ENCODE measurements at regions not wholly inside any gene's neighbourhood (a gene's known extent, or its start where the extent isn't known, plus 50 kb on each side); places are given as distances from the start of the nearest gene placed in this dataset.

- Histone ChIP-seq H3K4me3 (no peak overlapping the region), H3K4me1 (no peaks in the 10 kb centered on the region), H3K27me3 (no peaks in the 10 kb centered on the region), H3K9me3 (no peaks in the 10 kb centered on the region), H3K4me2 (no peak overlapping the region), H3K27ac (no peak overlapping the region), H3K9ac (no peak overlapping the region), H4K20me1 (no peaks in the 10 kb centered on the region), H3K36me3 (no peaks in the 10 kb centered on the region)
- no peak for TF ChIP-seq Cebpa-rat (IDR thresholded peaks at IDR 0.05)
These were observed 113.0 kb upstream of the DAAM1 start for GRCh38 chr14:59075506-59075905.

GRCh38 chr14:59081720-59082119 lies 106.7 kb upstream of the DAAM1 start:
- no peaks in the 10 kb centered on the region for H3K36me3 ChIP-seq
- no peak overlapping the region for H3K27ac ChIP-seq
- H3K4me3 ChIP-seq, result no peak overlapping the region
- H3K9ac ChIP-seq, result no peak overlapping the region
- no peaks in the 10 kb centered on the region for H4K20me1 ChIP-seq
- no peaks in the 10 kb centered on the region for H3K4me1 ChIP-seq
- H3K27me3 ChIP-seq, result no peaks in the 10 kb centered on the region
- TF ChIP-seq Cebpa-rat (IDR thresholded peaks at IDR 0.05), result no peak
- no peak overlapping the region for H3K4me2 ChIP-seq
- no peaks in the 10 kb centered on the region for H3K9me3 ChIP-seq

DNA sequence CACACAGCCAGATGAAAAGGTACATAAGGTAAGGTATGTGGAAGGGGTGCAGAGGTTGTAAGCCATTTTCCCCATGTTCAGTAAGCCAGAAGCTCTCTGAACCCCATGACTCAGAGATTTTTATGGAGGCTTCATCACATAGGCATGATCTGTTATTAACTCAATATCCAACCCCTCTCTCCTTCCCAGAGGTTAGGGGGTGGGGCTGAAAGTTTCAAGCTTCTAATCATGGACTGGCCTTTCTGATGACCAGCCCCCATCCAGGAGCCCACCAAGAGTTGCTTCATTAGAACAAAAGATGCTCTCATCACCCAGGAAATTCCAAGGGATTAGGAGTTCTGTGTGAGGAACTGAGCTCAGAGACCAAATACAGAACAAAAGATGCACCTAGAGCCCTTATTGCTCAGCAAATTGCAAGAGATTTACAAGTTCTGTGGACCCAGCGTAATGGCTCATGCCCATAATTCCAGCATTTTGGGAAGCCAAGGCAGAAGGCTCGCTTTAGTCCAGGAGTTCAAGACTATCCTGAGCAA lies 103.2 kb upstream of the DAAM1 start:
- H3K9ac ChIP-seq, result no peak overlapping the region
- no peaks in the 10 kb centered on the region for H3K4me1 ChIP-seq
- no peak overlapping the region for H3K4me3 ChIP-seq
- no peak overlapping the region for H3K27ac ChIP-seq
- no peak overlapping the region for H3K4me2 ChIP-seq
- H3K36me3 ChIP-seq, result no peaks in the 10 kb centered on the region
- no peaks in the 10 kb centered on the region for H3K27me3 ChIP-seq
- no peak for TF ChIP-seq Cebpa-rat (IDR thresholded peaks at IDR 0.05)
- no peaks in the 10 kb centered on the region for H3K9me3 ChIP-seq
- H4K20me1 ChIP-seq, result no peaks in the 10 kb centered on the region

GRCh38 chr14:59086241-59086882 lies 102.1 kb upstream of the DAAM1 start:
- H3K4me2 ChIP-seq, result no peak overlapping the region
- no peaks in the 10 kb centered on the region for H3K36me3 ChIP-seq
- H3K9me3 ChIP-seq, result no peaks in the 10 kb centered on the region
- TF ChIP-seq Cebpa-rat (IDR thresholded peaks at IDR 0.05), result no peak
- no peak overlapping the region for H3K27ac ChIP-seq
- H3K9ac ChIP-seq, result no peak overlapping the region
- no peak overlapping the region for H3K4me3 ChIP-seq
- H3K4me1 ChIP-seq, result no peaks in the 10 kb centered on the region
- no peaks in the 10 kb centered on the region for H3K27me3 ChIP-seq
- H4K20me1 ChIP-seq, result no peaks in the 10 kb centered on the region

DNA sequence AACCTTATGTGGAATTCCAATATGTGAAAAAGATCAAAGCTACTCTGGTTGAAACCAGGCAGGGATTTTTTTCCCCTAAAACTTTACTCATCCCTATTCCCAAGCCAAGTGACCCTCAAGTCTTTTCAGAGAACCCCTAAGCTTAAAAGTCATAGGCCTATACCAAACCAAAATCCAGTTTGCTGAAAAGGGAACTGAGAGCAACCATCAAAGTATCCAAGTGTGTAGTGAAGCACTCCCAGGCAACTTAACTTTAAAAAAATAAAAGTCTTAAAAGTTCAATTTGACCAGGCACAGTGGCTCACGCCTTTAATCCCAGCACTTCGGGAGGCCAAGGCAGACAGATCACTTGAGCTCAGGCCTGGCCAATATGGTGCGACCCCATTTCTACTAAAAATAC lies 101.2 kb upstream of the DAAM1 start:
- Histone ChIP-seq H3K27ac (no peak overlapping the region), H3K4me1 (no peaks in the 10 kb centered on the region), H3K4me3 (no peak overlapping the region), H3K36me3 (no peaks in the 10 kb centered on the region), H3K27me3 (no peaks in the 10 kb centered on the region), H4K20me1 (no peaks in the 10 kb centered on the region), H3K4me2 (no peak overlapping the region), H3K9ac (no peak overlapping the region), H3K9me3 (no peaks in the 10 kb centered on the region)
- TF ChIP-seq Cebpa-rat (IDR thresholded peaks at IDR 0.05), result no peak

GRCh38 chr14:59087711-59088110 lies 100.8 kb upstream of the DAAM1 start:
- Histone ChIP-seq H3K9me3 (no peaks in the 10 kb centered on the region), H3K36me3 (no peaks in the 10 kb centered on the region), H3K9ac (no peak overlapping the region), H3K27ac (no peak overlapping the region), H3K27me3 (no peaks in the 10 kb centered on the region), H3K4me1 (no peaks in the 10 kb centered on the region), H3K4me3 (no peak overlapping the region), H4K20me1 (no peaks in the 10 kb centered on the region), H3K4me2 (no peak overlapping the region)
- no peak for TF ChIP-seq Cebpa-rat (IDR thresholded peaks at IDR 0.05)

- H4K20me1 ChIP-seq, result no peaks in the 10 kb centered on the region
- no peak overlapping the region for H3K9ac ChIP-seq
- no peak overlapping the region for H3K27ac ChIP-seq
- no peaks in the 10 kb centered on the region for H3K27me3 ChIP-seq
- H3K4me1 ChIP-seq, result peaks cover 8% of the 10 kb centered on the region
- no peaks in the 10 kb centered on the region for H3K36me3 ChIP-seq
- H3K9me3 ChIP-seq, result no peaks in the 10 kb centered on the region
- no peak overlapping the region for H3K4me2 ChIP-seq
- H3K4me3 ChIP-seq, result no peak overlapping the region
- no peak for TF ChIP-seq Cebpa-rat (IDR thresholded peaks at IDR 0.05)
These were observed 97.9 kb upstream of the DAAM1 start for GRCh38 chr14:59090572-59090971.

DNA sequence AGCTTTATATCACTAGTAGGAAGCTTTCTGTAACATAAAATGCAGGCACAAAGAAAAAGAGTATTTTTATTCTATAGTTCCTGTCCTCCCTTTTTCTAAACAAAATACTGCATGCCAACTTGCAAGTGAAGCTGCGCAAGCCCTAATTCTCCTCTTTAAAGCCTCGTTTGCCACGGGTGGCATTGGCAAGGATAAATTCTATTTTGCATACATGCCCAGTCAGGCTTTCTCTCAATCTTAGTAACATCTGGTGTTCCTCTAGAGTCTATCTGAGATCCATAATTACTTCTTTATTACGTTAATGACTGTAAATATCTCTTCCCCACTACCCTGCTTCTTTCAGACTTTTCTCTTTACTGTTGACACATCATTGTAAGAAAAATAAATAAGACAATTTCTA lies 97.1 kb upstream of the DAAM1 start:
- H3K9ac ChIP-seq, result no peak overlapping the region
- no peak overlapping the region for H3K4me2 ChIP-seq
- H3K27ac ChIP-seq, result no peak overlapping the region
- H3K36me3 ChIP-seq, result no peaks in the 10 kb centered on the region
- H4K20me1 ChIP-seq, result no peaks in the 10 kb centered on the region
- H3K4me3 ChIP-seq, result no peak overlapping the region
- peaks cover 8% of the 10 kb centered on the region for H3K4me1 ChIP-seq
- no peak for TF ChIP-seq Cebpa-rat (IDR thresholded peaks at IDR 0.05)
- H3K9me3 ChIP-seq, result no peaks in the 10 kb centered on the region
- H3K27me3 ChIP-seq, result no peaks in the 10 kb centered on the region

- TF ChIP-seq Cebpa-rat (IDR thresholded peaks at IDR 0.05), result no peak
- no peaks in the 10 kb centered on the region for H3K27me3 ChIP-seq
These were observed 96.5 kb upstream of the DAAM1 start for GRCh38 chr14:59091976-59092375.

GRCh38 chr14:59093902-59094301 lies 94.6 kb upstream of the DAAM1 start:
- H3K4me3 ChIP-seq, result no peak overlapping the region
- no peak overlapping the region for H3K27ac ChIP-seq
- H3K9me3 ChIP-seq, result no peaks in the 10 kb centered on the region
- H3K4me1 ChIP-seq, result peaks cover 8% of the 10 kb centered on the region
- H3K27me3 ChIP-seq, result no peaks in the 10 kb centered on the region
- H3K9ac ChIP-seq, result no peak overlapping the region
- no peaks in the 10 kb centered on the region for H4K20me1 ChIP-seq
- no peaks in the 10 kb centered on the region for H3K36me3 ChIP-seq
- H3K4me2 ChIP-seq, result no peak overlapping the region; the same call in 1 of the 2 replicates
- TF ChIP-seq Cebpa-rat (IDR thresholded peaks at IDR 0.05), result no peak

More at GRCh38 chr14:59091976-59092375, 96.5 kb upstream of the DAAM1 start:
- Histone ChIP-seq H3K9ac (no peak overlapping the region), H3K27ac (no peak overlapping the region), H4K20me1 (no peaks in the 10 kb centered on the region), H3K36me3 (no peaks in the 10 kb centered on the region), H3K9me3 (no peaks in the 10 kb centered on the region), H3K4me3 (no peak overlapping the region), H3K4me2 (no peak overlapping the region), H3K4me1 (peaks cover 8% of the 10 kb centered on the region)

GRCh38 chr14:59096303-59096702 lies 92.2 kb upstream of the DAAM1 start:
- no peak for TF ChIP-seq Cebpa-rat (IDR thresholded peaks at IDR 0.05)
- Histone ChIP-seq H3K4me3 (no peak overlapping the region), H3K27ac (no peak overlapping the region), H3K4me1 (peaks cover 8% of the 10 kb centered on the region), H3K9me3 (no peaks in the 10 kb centered on the region), H4K20me1 (no peaks in the 10 kb centered on the region), H3K27me3 (no peaks in the 10 kb centered on the region), H3K4me2 (no peak overlapping the region), H3K36me3 (no peaks in the 10 kb centered on the region), H3K9ac (no peak overlapping the region)
